ENCODE measurements at regions not wholly inside any gene's neighbourhood (a gene's known extent, or its start where the extent isn't known, plus 50 kb on each side); places are given as distances from the start of the nearest gene placed in this dataset.

- Histone ChIP-seq H3K36me3 (ENCODE audit: insufficient read depth, low read length) (no peaks in the 10 kb centered on the region), H3K4me1 (ENCODE audit: insufficient read depth, low read length, poor library complexity, severe bottlenecking) (no peaks in the 10 kb centered on the region), H3K9ac (ENCODE audit: low read depth, low read length, poor library complexity, severe bottlenecking) (no peak overlapping the region), H3K27me3 (ENCODE audit: insufficient read depth, low read length, poor library complexity, severe bottlenecking) (no peaks in the 10 kb centered on the region), H4K20me1 (ENCODE audit: insufficient read depth, low read length, poor library complexity, severe bottlenecking) (no peaks in the 10 kb centered on the region), H3K4me3 (ENCODE audit: low read length, poor library complexity, severe bottlenecking) (no peak overlapping the region), H3F3A (ENCODE audit: low read depth) (no peaks in the 10 kb centered on the region), H2AFZ (ENCODE audit: low read length) (no peak overlapping the region), H3K9me2 (replicated peaks; ENCODE audit: low read depth, low read length) (no peaks in the 10 kb centered on the region), H3K79me2 (ENCODE audit: insufficient read depth, low read length) (no peaks in the 10 kb centered on the region), H3K4me2 (ENCODE audit: low read depth, low read length, poor library complexity, severe bottlenecking) (no peak overlapping the region), H3K9me3 (ENCODE audit: insufficient read depth, low read depth, low read length) (no peaks in the 10 kb centered on the region; the same call in 1 of the 2 replicates)
- no peak for TF ChIP-seq CTCF (conservative IDR thresholded peaks at IDR 0.05; ENCODE audit: low read length)
Observed at GRCh38 chr5:1963941-1964451, 81.3 kb upstream of the IRX4 start.

- TF ChIP-seq CTCF (conservative IDR thresholded peaks at IDR 0.05; ENCODE audit: low read length) (no peak), EZH2phosphoT487 (IDR thresholded peaks at IDR 0.05; ENCODE audit: borderline replicate concordance) (no peak)
- no peak overlapping the region for H3K4me3 ChIP-seq (ENCODE audit: low read length, poor library complexity, severe bottlenecking)
- no peaks in the 10 kb centered on the region for H3K9me2 ChIP-seq (replicated peaks; ENCODE audit: low read depth, low read length)
- no peaks in the 10 kb centered on the region for H3K4me1 ChIP-seq (ENCODE audit: insufficient read depth, low read length, poor library complexity, severe bottlenecking)
- H3F3A ChIP-seq (ENCODE audit: low read depth): no peaks in the 10 kb centered on the region
- H4K20me1 ChIP-seq (ENCODE audit: insufficient read depth, low read length, poor library complexity, severe bottlenecking): no peaks in the 10 kb centered on the region
- H2AFZ ChIP-seq (ENCODE audit: low read length): no peak overlapping the region
- no peak overlapping the region for H3K4me2 ChIP-seq (ENCODE audit: low read depth, low read length, poor library complexity, severe bottlenecking)
- H3K9ac ChIP-seq (ENCODE audit: low read depth, low read length, poor library complexity, severe bottlenecking): no peak overlapping the region
- H3K79me2 ChIP-seq (ENCODE audit: insufficient read depth, low read length): no peaks in the 10 kb centered on the region
- no peaks in the 10 kb centered on the region; the same call in 1 of the 2 replicates for H3K9me3 ChIP-seq (ENCODE audit: insufficient read depth, low read depth, low read length)
- no peaks in the 10 kb centered on the region for H3K27me3 ChIP-seq (ENCODE audit: insufficient read depth, low read length, poor library complexity, severe bottlenecking)
- H3K36me3 ChIP-seq (ENCODE audit: insufficient read depth, low read length): no peaks in the 10 kb centered on the region
Observed at GRCh38 chr5:1963358-1963757, 80.6 kb upstream of the IRX4 start.

- Histone ChIP-seq H3K36me3 (ENCODE audit: insufficient read depth, low read length) (no peaks in the 10 kb centered on the region), H3K4me1 (ENCODE audit: insufficient read depth, low read length, poor library complexity, severe bottlenecking) (no peaks in the 10 kb centered on the region), H3K79me2 (ENCODE audit: insufficient read depth, low read length) (no peaks in the 10 kb centered on the region), H3K9me3 (ENCODE audit: insufficient read depth, low read depth, low read length) (no peaks in the 10 kb centered on the region; the same call in 1 of the 2 replicates), H3K4me3 (ENCODE audit: low read length, poor library complexity, severe bottlenecking) (no peak overlapping the region), H3F3A (ENCODE audit: low read depth) (no peaks in the 10 kb centered on the region), H3K27me3 (ENCODE audit: insufficient read depth, low read length, poor library complexity, severe bottlenecking) (no peaks in the 10 kb centered on the region), H2AFZ (ENCODE audit: low read length) (no peak overlapping the region), H3K9me2 (replicated peaks; ENCODE audit: low read depth, low read length) (no peaks in the 10 kb centered on the region), H4K20me1 (ENCODE audit: insufficient read depth, low read length, poor library complexity, severe bottlenecking) (no peaks in the 10 kb centered on the region), H3K9ac (ENCODE audit: low read depth, low read length, poor library complexity, severe bottlenecking) (no peak overlapping the region), H3K4me2 (ENCODE audit: low read depth, low read length, poor library complexity, severe bottlenecking) (no peak overlapping the region)
- TF ChIP-seq EZH2phosphoT487 (IDR thresholded peaks at IDR 0.05; ENCODE audit: borderline replicate concordance) (no peak), CTCF (conservative IDR thresholded peaks at IDR 0.05; ENCODE audit: low read length) (no peak)
Observed at GRCh38 chr5:1962619-1963355, 80.1 kb upstream of the IRX4 start.

Measured in Loucy (cell line).